Heart right ventricle (tissue), 16 donors: ENCODE measurements at regions not wholly inside any gene's neighbourhood (a gene's known extent, or its start where the extent isn't known, plus 50 kb on each side); places are given as distances from the start of the nearest gene placed in this dataset.

Experiments used
- ATAC-seq, 8 donors: fragments of 200-7000 bp; cut with Tn5 transposase; one replicate each; pipeline ENCODE4 v1.9.1; 2020; ENCODE audit warnings: mild to moderate bottlenecking in 8 of 8, moderate library complexity in 8 of 8, moderate number of reproducible peaks in 1 of 8
- DNase-seq, 2 donors: peaks; one replicate each; pipeline ENCODE4 v3.0.0-alpha.2; 2020
- H3K27ac ChIP-seq, 10 donors: fragments of 200-600 bp; sonication (generic) in 2 of 10; one replicate each; pipeline versions ENCODE4 v1.5.0 to v1.8.0; 2020 to 2022; ENCODE audit warnings: mild to moderate bottlenecking in 3 of 10
- H3K27me3 ChIP-seq, 7 donors: fragments of 200-600 bp; one replicate each; pipeline ENCODE4 v1.8.0; 2021 to 2022; ENCODE audit warnings: mild to moderate bottlenecking in 2 of 7
- H3K36me3 ChIP-seq, 9 donors: fragments of 200-600 bp; sonication (generic) in 1 of 9; one replicate each; pipeline versions ENCODE4 v1.5.0 to v1.8.0; 2020 to 2022; ENCODE audit warnings: mild to moderate bottlenecking in 2 of 9
- H3K4me1 ChIP-seq, 9 donors: fragments of 200-600 bp; sonication (generic) in 1 of 9; one replicate each; pipeline versions ENCODE4 v1.5.0 to v1.8.0; 2020 to 2022; ENCODE audit warnings: mild to moderate bottlenecking in 4 of 9
- H3K4me3 ChIP-seq, 10 donors: fragments of 200-600 bp; sonication (generic) in 2 of 10; one replicate each; pipeline versions ENCODE4 v1.5.0 to v1.8.0; 2020 to 2022; ENCODE audit warnings: mild to moderate bottlenecking in 7 of 10, moderate library complexity in 2 of 10
- H3K9me3 ChIP-seq, 11 donors: fragments of 200-600 bp in 10 of 11; sonication (generic) in 2 of 11; one replicate each; pipeline versions ENCODE4 v1.5.0 to v1.8.0; 2013 to 2022; ENCODE audit warnings: mild to moderate bottlenecking in 2 of 11, control low read depth in 1 of 11, moderate library complexity in 1 of 11
- WGBS, 2 donors: extraction: QIAGEN DNeasy Blood & Tissue Kit; methylation state at CpG; one replicate each; pipeline ENCODE4 v1.1.7; 2013; ENCODE audit warnings: inconsistent platforms in 1 of 2; 5-methylcytosine and 5-hydroxymethylcytosine counted together
- intact Hi-C, 10 donors: fragments of 100-400 bp; cut with DNase I; formaldehyde crosslinking; loops; one replicate each; pipeline versions ENCODE4 v1.11.1 to v1.14.2; 2022
- TF ChIP-seq, protein P1 (sequence below), 9 donors: fragments of 200-600 bp; sonication (generic) in 2 of 9; IDR thresholded peaks; one replicate each; pipeline versions ENCODE4 v1.5.0 to v1.8.0; 2021 to 2022; ENCODE audit warnings: antibody characterized with exemption in 9 of 9, mild to moderate bottlenecking in 5 of 9, moderate library complexity in 1 of 9
- donor health status: Arrhythmogenic right ventricular cardiomyopathy.
- donor health status: ischemic (EF 13 %, LVEDD 7.1; RV severe dilation, severe dysfunction).
- donor health status: healthy with polysubstance abuse.
- donor health status: DM: no; HTN: yes; CAD: no.
- donor health status: DM: no; HTN: no; CAD: no.
- donor health status: ischemic (EF 25% LVEDD 6.9; RV normal size, moderate dysfunction).
- donor health status: ischemic (EF 25% LVEDD 5.7; RV mildly dilated, moderate dysfunction).
- donor health status: healthy.
- donor health status: DM: yes; HTN: yes; CAD: no.
- donor health status: Ischemic cardiomyopathy.
- donor health status: ischemic (EF 35%, LVEDD 5.7; RV mildly dilated, moderate dysfunction).
- donor health status: nonischemic (EF 11% LVEDD 7.7; RV severe dilation, severe dysfunction).
- donor health status: DM: yes; HTN: yes; CAD: no.
- donor health status: PGD.
- donor health status: ischemic (EF 29% LVEDD 5.4; RV normal size, mild dysfunction).
- donor health status: nonischemic (EF 23%, LVEDD 6.1; RV moderate dilation, normal function).

DNA sequence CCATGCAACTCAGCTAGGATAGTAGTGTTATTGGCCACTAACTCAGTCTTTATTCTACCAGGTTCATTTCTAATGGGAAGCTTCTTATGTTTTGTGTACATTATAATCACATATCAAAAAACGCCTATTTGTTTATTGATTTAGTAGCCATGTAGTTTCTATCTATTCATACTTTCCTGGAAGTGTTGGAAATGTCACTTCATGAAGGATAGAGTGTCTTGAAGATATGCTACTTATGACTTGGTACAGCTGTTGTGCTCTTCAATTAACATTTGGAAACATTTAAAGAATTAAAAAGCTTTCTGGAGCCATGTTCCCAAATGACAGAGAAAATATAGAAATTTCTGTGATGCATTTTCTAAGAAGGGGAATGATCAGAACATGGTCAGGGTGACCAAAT lies 307.5 kb downstream of the ETNK1 start:
- Histone ChIP-seq H3K9me3 (no peaks in the 10 kb centered on the region), H3K4me3 (no peak overlapping the region), H3K4me1 (no peaks in the 10 kb centered on the region), H3K27me3 (no peaks in the 10 kb centered on the region), H3K27ac (no peak overlapping the region), H3K36me3 (no peaks in the 10 kb centered on the region)
- TF ChIP-seq, protein P1, sequence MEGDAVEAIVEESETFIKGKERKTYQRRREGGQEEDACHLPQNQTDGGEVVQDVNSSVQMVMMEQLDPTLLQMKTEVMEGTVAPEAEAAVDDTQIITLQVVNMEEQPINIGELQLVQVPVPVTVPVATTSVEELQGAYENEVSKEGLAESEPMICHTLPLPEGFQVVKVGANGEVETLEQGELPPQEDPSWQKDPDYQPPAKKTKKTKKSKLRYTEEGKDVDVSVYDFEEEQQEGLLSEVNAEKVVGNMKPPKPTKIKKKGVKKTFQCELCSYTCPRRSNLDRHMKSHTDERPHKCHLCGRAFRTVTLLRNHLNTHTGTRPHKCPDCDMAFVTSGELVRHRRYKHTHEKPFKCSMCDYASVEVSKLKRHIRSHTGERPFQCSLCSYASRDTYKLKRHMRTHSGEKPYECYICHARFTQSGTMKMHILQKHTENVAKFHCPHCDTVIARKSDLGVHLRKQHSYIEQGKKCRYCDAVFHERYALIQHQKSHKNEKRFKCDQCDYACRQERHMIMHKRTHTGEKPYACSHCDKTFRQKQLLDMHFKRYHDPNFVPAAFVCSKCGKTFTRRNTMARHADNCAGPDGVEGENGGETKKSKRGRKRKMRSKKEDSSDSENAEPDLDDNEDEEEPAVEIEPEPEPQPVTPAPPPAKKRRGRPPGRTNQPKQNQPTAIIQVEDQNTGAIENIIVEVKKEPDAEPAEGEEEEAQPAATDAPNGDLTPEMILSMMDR (IDR thresholded peaks at IDR 0.05), result no peak
- DNase-seq (no peak), ATAC-seq (no peak)
- intact Hi-C loops, result no loop called here
- 71 to 81% methylated on average over 1 of the region's 1 CpG for WGBS, 2 donors

DNA sequence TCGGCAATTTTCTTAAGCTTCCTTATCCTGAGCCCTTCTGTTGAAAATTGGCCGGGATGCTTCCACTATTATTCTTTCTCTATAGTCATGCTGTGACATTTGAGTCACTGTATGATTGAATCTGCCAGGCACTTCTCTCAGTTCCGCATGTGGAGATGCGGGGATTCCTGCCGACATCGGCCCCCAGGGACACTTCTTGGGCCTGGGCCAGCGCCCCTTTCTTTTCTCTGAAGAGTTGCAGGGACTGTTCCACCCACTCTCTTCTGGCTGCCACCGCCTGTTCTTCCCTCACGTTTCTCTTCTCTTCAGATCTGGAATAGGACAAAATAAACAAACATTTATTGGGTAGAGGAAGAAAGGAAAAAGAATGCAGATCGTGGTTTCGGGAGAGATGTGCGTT lies 310.1 kb downstream of the ETNK1 start:
- TF ChIP-seq, protein P1 (IDR thresholded peaks at IDR 0.05), result no peak

DNA sequence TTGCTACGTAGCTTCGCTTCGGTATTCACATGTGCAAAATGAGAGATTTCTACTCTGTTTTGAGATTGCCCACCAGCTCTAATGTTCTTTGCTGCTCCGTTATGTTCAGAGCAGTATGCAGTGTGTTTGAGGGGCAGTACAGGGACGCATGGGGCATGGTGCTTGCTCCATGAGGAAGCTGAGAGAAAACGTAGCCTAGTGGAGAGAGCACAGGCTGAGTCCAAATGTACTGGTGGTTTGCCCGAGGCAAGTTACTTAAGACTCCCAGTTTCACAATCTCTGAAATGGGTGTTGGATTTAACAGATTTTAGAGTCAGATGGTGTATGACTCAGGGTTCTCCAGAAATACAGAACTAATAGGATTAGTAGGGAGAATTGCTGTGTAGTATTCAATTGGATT lies 310.5 kb downstream of the ETNK1 start:
- TF ChIP-seq, protein P1 (IDR thresholded peaks at IDR 0.05), result no peak
- ATAC-seq, result no peak
- no peaks in the 10 kb centered on the region for H3K4me1 ChIP-seq
- H3K36me3 ChIP-seq, result no peaks in the 10 kb centered on the region
- WGBS, 2 donors, result 77 to 80% methylated on average over 7 of the region's 7 CpGs
- H3K27me3 ChIP-seq, result no peaks in the 10 kb centered on the region
- DNase-seq, result no peak
- H3K9me3 ChIP-seq, result peaks cover 0 to 4% (median 0%) of the 10 kb centered on the region in 11 donors
- H3K27ac ChIP-seq, result no peak overlapping the region
- peak overlapping the region in 3 of 10 donors; percentile 16 to 31 (median 31) for H3K4me3 ChIP-seq
- intact Hi-C loops, result no loop called here

More for the DNA sequence above, 310.1 kb downstream of the ETNK1 start:
- H3K27ac ChIP-seq, result no peak overlapping the region
- peak overlapping the region in 3 of 10 donors; percentile 16 to 31 (median 31) for H3K4me3 ChIP-seq
- peak; percentile 6 to 49 for DNase-seq
- intact Hi-C loops, result no loop called here
- H3K36me3 ChIP-seq, result no peaks in the 10 kb centered on the region
- 66% methylated on average over 12 of the region's 12 CpGs for WGBS, 2 donors
- no peaks in the 10 kb centered on the region for H3K9me3 ChIP-seq
- H3K27me3 ChIP-seq, result no peaks in the 10 kb centered on the region
- H3K4me1 ChIP-seq, result no peaks in the 10 kb centered on the region
- ATAC-seq, result no peak

DNA sequence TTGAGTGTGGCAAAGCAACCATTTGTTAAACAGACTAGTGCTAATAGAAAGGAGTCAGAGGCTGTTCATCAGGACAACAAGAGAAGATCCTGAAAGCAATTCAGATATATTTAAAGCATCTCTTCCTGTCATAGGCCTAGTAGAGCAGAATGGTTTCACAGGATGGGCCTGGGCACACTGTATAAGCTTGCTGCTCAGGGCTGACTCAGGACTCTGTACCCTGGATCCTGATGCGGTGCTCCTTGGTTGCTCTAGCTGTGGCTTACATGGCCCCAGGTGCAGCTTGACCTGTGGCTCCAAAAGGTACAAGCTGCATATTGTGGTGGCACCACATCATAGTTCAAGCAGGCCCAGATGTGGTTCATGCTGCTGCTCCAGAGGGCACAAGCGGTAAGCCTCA lies 313.4 kb downstream of the ETNK1 start:
- DNase-seq (no peak), ATAC-seq (no peak)
- intact Hi-C loops, result no loop called here
- no peaks in the 10 kb centered on the region for H3K36me3 ChIP-seq
- H3K4me1 ChIP-seq, result no peaks in the 10 kb centered on the region
- H3K27ac ChIP-seq, result no peak overlapping the region
- H3K4me3 ChIP-seq, result no peak overlapping the region
- TF ChIP-seq, protein P1 (IDR thresholded peaks at IDR 0.05), result no peak
- WGBS, 2 donors, result 97 to 100% methylated on average over 2 of the region's 2 CpGs
- H3K27me3 ChIP-seq, result no peaks in the 10 kb centered on the region
- H3K9me3 ChIP-seq, result peaks cover 0 to 18% (median 0%) of the 10 kb centered on the region in 11 donors
